HG02588 (cell line): ENCODE measurements at regions not wholly inside any gene's neighbourhood (a gene's known extent, or its start where the extent isn't known, plus 50 kb on each side); places are given as distances from the start of the nearest gene placed in this dataset.

Source experiments
- ATAC-seq: cut with Tn5 transposase; IDR thresholded peaks from one replicate; pipeline ENCODE4 v1.9.1; 2021; ENCODE audit warnings: mild to moderate bottlenecking, moderate library complexity; ENCODE audit not compliant: unreplicated experiment

DNA sequence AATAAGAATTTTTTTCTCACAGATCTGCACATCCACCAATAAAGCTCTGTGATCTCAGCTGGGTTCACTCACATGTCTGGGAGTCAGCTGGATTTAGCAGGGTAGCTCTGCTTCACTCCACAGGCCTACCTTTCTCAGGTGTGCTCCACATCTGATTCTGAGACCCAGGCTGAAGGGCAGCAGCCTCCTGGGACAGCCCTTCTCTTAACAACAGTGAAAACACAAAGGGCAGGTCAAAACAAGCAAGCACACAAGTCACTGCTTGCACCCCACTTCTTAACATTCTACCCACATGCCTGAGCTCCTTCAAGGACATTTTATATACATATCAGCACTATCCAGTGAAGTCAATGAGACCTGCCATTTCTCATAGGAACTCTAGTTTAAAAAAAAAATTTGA is 96.0 kb upstream of the MAP3K4 start:
- no peak for ATAC-seq

- no peak for ATAC-seq
These were observed 91.7 kb upstream of the MAP3K4 start for GRCh38 chr6:160899671-160900430.

GRCh38 chr6:160911949-160912348 is 79.6 kb upstream of the MAP3K4 start:
- no peak for ATAC-seq

GRCh38 chr6:160912411-160912810 is 79.2 kb upstream of the MAP3K4 start:
- ATAC-seq, result no peak

DNA sequence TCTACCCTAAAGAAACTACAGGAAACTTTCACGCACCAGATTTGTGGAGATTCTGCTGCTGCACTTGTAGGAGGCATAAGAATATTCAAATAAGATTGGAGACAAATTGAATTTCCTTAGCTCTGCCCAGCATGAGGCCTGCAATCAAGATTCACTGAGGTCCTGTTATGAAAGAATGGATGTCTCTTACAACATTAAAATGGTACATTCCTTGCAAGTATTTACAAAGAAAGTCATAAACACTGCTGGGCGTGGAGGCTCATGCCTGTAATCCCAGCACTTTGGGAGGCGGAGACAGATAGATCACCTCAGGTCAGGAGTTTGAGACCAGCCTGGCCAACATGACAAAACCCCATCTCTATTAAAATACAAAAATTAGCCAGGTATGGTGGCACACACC is 74.0 kb upstream of the MAP3K4 start:
- no peak for ATAC-seq

- ATAC-seq, result no peak
These were observed 71.7 kb upstream of the MAP3K4 start for GRCh38 chr6:160919723-160920440.

- no peak for ATAC-seq
These were observed 70.5 kb upstream of the MAP3K4 start for GRCh38 chr6:160921095-160921494.

GRCh38 chr6:160926281-160927276 is 65.0 kb upstream of the MAP3K4 start:
- ATAC-seq, result no peak

DNA sequence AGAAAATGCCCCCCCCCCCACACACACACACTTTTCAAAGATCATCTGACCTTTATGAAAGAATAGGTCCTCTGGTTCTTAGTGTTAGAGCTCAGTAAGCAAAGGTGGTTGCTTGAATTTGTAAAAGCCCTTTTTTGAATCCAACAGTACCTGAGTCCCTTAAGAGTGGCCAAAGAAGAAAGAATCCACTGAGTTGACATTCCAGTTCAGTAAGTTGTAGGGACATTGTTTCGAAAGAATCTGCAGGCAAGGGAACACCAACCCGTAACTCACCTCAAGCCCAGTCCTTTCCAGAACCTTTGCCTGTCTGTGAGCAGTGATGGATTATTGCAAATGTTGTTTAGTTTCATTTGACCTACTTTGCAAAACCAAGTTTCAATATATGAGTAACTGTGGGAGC is 64.2 kb upstream of the MAP3K4 start:
- no peak for ATAC-seq

DNA sequence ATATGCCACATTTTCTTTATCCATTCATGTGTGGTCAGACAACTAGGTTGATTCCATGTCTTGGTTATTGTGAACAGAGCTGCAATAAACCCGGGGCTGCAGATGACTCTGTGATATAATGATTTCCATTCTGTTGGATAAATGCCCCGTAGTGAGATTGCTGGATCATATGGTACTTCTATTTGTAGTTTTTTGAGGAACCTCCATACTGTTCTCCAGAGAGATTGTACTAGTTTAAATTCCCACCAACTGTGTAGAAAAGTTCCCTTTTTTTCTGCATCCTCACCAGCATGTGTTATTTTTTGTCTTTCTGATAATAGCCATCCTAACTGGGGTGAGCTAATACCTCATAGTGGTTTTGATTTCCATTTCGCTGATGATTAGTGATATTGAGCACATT is 62.2 kb upstream of the MAP3K4 start:
- no peak for ATAC-seq

GRCh38 chr6:160929831-160930230 is 61.7 kb upstream of the MAP3K4 start:
- no peak for ATAC-seq

- ATAC-seq, result peak; percentile 81
These were observed 60.8 kb upstream of the MAP3K4 start for GRCh38 chr6:160930547-160931377.

DNA sequence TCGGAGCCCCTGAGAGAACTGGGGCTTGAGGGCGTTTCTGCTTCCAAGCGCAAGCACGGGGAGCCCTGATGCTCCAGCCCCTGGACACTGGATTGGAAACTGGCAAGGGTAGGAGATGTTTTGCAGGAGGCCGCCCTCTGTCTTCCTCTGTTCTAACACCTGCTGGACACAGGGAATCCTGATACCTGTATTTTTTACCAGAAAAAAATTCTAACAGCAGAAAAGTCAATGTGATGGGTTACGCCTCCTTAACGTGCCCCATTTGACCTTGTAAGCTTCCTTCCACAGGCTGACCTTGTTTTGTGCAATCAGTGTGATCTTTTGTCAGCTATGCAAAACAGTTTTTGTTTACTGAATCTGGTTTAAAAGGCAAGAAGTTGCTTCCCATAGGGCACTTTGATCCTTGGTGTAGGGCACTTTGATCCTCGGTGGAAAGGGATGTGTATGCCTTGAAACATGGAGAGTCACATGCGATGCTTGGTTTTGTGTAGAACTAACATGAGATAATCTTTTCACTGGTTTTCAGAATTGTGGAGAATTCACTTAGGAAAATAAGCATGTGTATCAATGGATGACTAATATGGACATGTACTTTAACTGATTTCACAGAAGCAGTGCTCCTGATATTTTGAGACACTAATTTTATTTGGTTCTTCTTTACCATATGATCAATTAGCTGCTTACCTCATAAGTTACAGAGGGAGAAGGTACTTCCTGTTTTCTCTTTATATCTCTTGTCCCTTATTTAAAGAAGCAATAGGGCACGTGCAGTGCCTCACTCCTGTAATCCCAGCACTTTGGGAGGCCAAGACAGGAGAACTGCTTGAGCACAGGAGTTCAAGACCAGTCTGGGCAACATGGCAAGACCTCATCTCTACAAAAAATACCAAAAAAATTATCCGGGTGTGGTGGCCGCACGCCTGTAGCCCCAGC is 59.9 kb upstream of the MAP3K4 start:
- ATAC-seq, result no peak

DNA sequence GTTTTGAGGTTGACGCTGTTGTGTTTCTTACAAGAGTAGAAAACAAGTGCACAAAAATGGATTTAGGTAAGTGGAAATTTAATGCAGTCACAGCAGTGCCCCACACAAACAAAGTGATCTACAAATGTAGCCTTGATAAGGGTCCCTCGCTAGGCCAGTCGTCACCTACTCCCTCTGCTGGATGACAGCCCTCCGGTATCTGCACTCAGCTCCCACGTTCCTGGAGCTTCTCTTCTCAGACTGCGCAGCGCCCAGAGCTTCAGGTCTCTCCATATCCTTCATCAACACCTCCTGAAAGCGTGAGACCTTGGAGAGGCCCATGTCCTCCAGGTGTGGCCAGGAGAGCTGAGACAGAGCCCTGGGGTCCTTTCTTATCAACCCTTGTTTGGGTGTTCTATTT is 58.3 kb upstream of the MAP3K4 start:
- ATAC-seq, result no peak

DNA sequence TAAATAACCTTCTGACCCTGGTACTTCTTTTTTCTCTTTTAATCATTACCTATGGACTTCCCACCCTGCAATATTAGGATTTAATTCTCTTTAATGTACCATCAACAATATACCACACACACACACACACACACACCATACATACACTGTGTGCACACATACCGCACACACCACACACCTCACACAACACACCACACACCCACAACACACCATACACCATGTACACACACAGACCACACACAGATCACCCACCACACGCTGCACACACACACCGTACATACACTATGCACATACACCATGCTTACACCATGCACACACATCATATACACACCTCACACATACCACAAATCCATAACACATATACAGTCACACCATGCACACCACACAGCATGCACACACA is 57.4 kb upstream of the MAP3K4 start:
- ATAC-seq, result no peak

- ATAC-seq, result no peak
These were observed 51.4 kb upstream of the MAP3K4 start for GRCh38 chr6:160940197-160940596.
